Tibial nerve (tissue), 4 donors: ENCODE measurements at regions not wholly inside any gene's neighbourhood (a gene's known extent, or its start where the extent isn't known, plus 50 kb on each side); places are given as distances from the start of the nearest gene placed in this dataset.

Experiments used
- DNase-seq, 2 donors: peaks; one replicate each; pipeline ENCODE4 v3.0.0-alpha.2; 2019; ENCODE audit warnings: low spot score in 2 of 2
- H3K27ac ChIP-seq, 4 donors: fragments of 200-600 bp; sonication (generic) in 3 of 4; one replicate each; pipeline ENCODE4 v1.5.1; 2017 to 2019; ENCODE audit warnings: mild to moderate bottlenecking in 1 of 4
- H3K27me3 ChIP-seq, 2 donors: fragments of 200-600 bp; sonication (generic) in 1 of 2; one replicate each; pipeline versions ENCODE4 v1.5.1 to v1.6.0; 2017 to 2019
- H3K36me3 ChIP-seq, 3 donors: fragments of 200-600 bp; sonication (generic); one replicate each; pipeline ENCODE4 v1.5.1; 2018 to 2019
- H3K4me1 ChIP-seq, 4 donors: fragments of 200-600 bp; sonication (generic) in 3 of 4; one replicate each; pipeline ENCODE4 v1.5.1; 2017 to 2019
- H3K4me3 ChIP-seq, 4 donors: fragments of 200-600 bp; sonication (generic) in 3 of 4; one replicate each; pipeline ENCODE4 v1.5.1; 2017 to 2019; ENCODE audit warnings: mild to moderate bottlenecking in 1 of 4, moderate library complexity in 1 of 4
- H3K9me3 ChIP-seq, 4 donors: fragments of 200-600 bp; sonication (generic) in 3 of 4; one replicate each; pipeline ENCODE4 v1.5.1; 2017 to 2019
- EP300 ChIP-seq, 2 donors: sonication (generic); formaldehyde crosslinking; IDR thresholded peaks; one replicate each; pipeline ENCODE4 v1.6.1; 2017; ENCODE audit warnings: antibody characterized with exemption in 2 of 2, mild to moderate bottlenecking in 1 of 2
- POLR2A ChIP-seq, 2 donors: fragments of 450-650 bp; IDR thresholded peaks; one replicate each; pipeline ENCODE4 v1.6.1; 2017; ENCODE audit warnings: antibody characterized with exemption in 2 of 2, mild to moderate bottlenecking in 2 of 2, moderate library complexity in 2 of 2
- WGBS, 2 donors: methylation state at CpG; one replicate each; pipeline ENCODE4 v1.1.5; 2018; 5-methylcytosine and 5-hydroxymethylcytosine counted together
- TF ChIP-seq, protein P1 (sequence below), 5 experiments: fragments of 200-600 bp in 3 of 5; fragments of 450-650 bp in 2 of 5; sonication (generic) in 3 of 5; IDR thresholded peaks; one replicate each; pipeline ENCODE4 v1.5.1; 2016 to 2019; ENCODE audit warnings: antibody characterized with exemption in 5 of 5, mild to moderate bottlenecking in 3 of 5, moderate library complexity in 2 of 5

- Histone ChIP-seq H3K27me3 (no peaks in the 10 kb centered on the region), H3K27ac (peak overlapping the region in 2 of 4 donors; percentile 4 to 81), H3K4me3 (no peak overlapping the region), H3K4me1 (peaks cover 0 to 18% (median 0%) of the 10 kb centered on the region in 4 donors), H3K9me3 (no peaks in the 10 kb centered on the region), H3K36me3 (no peaks in the 10 kb centered on the region)
- WGBS, 2 donors, result 73 to 78% methylated on average over 3 of the region's 3 CpGs
- no peak for DNase-seq
- TF ChIP-seq POLR2A (IDR thresholded peaks at IDR 0.05) (no peak), EP300 (IDR thresholded peaks at IDR 0.05) (no peak)
- TF ChIP-seq, protein P1, sequence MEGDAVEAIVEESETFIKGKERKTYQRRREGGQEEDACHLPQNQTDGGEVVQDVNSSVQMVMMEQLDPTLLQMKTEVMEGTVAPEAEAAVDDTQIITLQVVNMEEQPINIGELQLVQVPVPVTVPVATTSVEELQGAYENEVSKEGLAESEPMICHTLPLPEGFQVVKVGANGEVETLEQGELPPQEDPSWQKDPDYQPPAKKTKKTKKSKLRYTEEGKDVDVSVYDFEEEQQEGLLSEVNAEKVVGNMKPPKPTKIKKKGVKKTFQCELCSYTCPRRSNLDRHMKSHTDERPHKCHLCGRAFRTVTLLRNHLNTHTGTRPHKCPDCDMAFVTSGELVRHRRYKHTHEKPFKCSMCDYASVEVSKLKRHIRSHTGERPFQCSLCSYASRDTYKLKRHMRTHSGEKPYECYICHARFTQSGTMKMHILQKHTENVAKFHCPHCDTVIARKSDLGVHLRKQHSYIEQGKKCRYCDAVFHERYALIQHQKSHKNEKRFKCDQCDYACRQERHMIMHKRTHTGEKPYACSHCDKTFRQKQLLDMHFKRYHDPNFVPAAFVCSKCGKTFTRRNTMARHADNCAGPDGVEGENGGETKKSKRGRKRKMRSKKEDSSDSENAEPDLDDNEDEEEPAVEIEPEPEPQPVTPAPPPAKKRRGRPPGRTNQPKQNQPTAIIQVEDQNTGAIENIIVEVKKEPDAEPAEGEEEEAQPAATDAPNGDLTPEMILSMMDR (IDR thresholded peaks at IDR 0.05), result no peak
Observed at GRCh38 chr5:15421381-15421780, 78.6 kb upstream of the FBXL7 start.

DNA sequence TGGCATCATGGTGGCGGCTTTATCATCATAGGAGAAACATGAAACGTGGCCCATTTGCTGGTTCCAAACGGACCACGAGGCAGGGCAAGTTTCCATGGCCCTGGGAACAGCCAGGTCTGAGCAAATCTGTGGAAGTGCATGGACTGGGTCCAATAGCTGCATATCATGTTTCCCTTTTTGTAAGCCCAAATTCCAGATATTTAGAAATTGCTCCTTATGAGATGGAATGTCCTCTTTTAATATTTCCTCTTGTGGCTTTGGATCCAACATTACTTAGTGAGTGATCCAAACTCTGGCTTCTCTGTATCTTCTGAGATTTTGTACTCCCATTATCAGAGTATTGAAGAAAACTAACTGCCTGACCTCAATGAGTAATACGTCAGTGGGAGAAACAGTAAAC is 79.8 kb upstream of the FBXL7 start:
- Histone ChIP-seq H3K27me3 (no peaks in the 10 kb centered on the region), H3K4me3 (no peak overlapping the region), H3K27ac (peak overlapping the region in 1 of 4 donors; percentile 81), H3K4me1 (peaks cover 0 to 15% (median 0%) of the 10 kb centered on the region in 4 donors), H3K9me3 (no peaks in the 10 kb centered on the region), H3K36me3 (no peaks in the 10 kb centered on the region)
- peak; percentile 43 to 75 for DNase-seq
- 67 to 75% methylated on average over 5 of the region's 5 CpGs for WGBS, 2 donors
- TF ChIP-seq EP300 (IDR thresholded peaks at IDR 0.05), result peak in 1 of 2 donors; percentile 80
- TF ChIP-seq POLR2A (IDR thresholded peaks at IDR 0.05), result no peak

DNA sequence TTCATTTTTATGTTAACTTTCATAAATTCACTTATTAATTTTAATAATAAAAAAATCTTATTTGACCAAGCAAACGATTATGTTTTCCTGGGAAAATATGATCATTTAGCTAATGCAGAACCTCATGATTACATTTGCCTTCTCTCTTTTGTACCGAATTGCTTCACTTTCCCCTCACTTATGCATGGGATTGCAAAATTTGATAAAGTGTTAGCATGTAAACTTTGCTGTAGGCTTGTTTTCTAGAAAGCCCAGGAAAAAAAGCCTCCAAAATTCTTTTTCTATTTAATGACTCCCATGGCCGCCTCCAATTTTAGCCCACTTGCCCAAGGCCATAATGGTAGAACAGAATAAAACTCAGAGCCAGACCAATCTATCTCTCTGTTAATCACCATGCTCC is 82.8 kb upstream of the FBXL7 start:
- no peaks in the 10 kb centered on the region for H3K27me3 ChIP-seq
- no peaks in the 10 kb centered on the region for H3K36me3 ChIP-seq
- peaks cover 0 to 6% (median 0%) of the 10 kb centered on the region in 4 donors for H3K4me1 ChIP-seq
- 88 to 93% methylated on average over 3 of the region's 3 CpGs for WGBS, 2 donors
- H3K27ac ChIP-seq, result no peak overlapping the region
- TF ChIP-seq, protein P1 (IDR thresholded peaks at IDR 0.05), result no peak
- no peak for TF ChIP-seq EP300 (IDR thresholded peaks at IDR 0.05)
- TF ChIP-seq POLR2A (IDR thresholded peaks at IDR 0.05), result no peak
- H3K4me3 ChIP-seq, result no peak overlapping the region
- H3K9me3 ChIP-seq, result no peaks in the 10 kb centered on the region
- no peak for DNase-seq

- H3K4me3 ChIP-seq, result no peak overlapping the region
- TF ChIP-seq, protein P1 (IDR thresholded peaks at IDR 0.05), result no peak
- TF ChIP-seq POLR2A (IDR thresholded peaks at IDR 0.05), result no peak
- H3K9me3 ChIP-seq, result peaks cover 0 to 26% (median 0%) of the 10 kb centered on the region in 4 donors
- no peak for DNase-seq
- no peaks in the 10 kb centered on the region for H3K36me3 ChIP-seq
- WGBS, 2 donors, result 87 to 88% methylated on average over 1 of the region's 1 CpG
- no peak overlapping the region for H3K27ac ChIP-seq
- H3K27me3 ChIP-seq, result no peaks in the 10 kb centered on the region
- no peaks in the 10 kb centered on the region for H3K4me1 ChIP-seq
Observed at GRCh38 chr5:15406478-15406877, 93.5 kb upstream of the FBXL7 start.

- H3K27me3 ChIP-seq, result no peaks in the 10 kb centered on the region
- DNase-seq, result no peak
- TF ChIP-seq, protein P1 (IDR thresholded peaks at IDR 0.05), result no peak
- no peak for TF ChIP-seq EP300 (IDR thresholded peaks at IDR 0.05)
- H3K4me3 ChIP-seq, result no peak overlapping the region
- H3K36me3 ChIP-seq, result no peaks in the 10 kb centered on the region
- H3K9me3 ChIP-seq, result no peaks in the 10 kb centered on the region
- no peak overlapping the region for H3K27ac ChIP-seq
- H3K4me1 ChIP-seq, result peaks cover 0 to 15% (median 2%) of the 10 kb centered on the region in 4 donors
- 88 to 89% methylated on average over 1 of the region's 1 CpG for WGBS, 2 donors
Observed at GRCh38 chr5:15393146-15393545, 106.8 kb upstream of the FBXL7 start.
